AG09319 (cell line): ENCODE measurements at regions not wholly inside any gene's neighbourhood (a gene's known extent, or its start where the extent isn't known, plus 50 kb on each side); places are given as distances from the start of the nearest gene placed in this dataset.

Experiments
- DNase-seq: peaks from one replicate; pipeline ENCODE4 v3.0.0-alpha.2; 2010; ENCODE audit warnings: low read depth; ENCODE audit errors: extremely low read depth
- TF ChIP-seq, protein P1 (sequence below): IDR thresholded peaks from 2 replicates; pipeline ENCODE4 v1.5.1; 2011; ENCODE audit warnings: low read depth, mild to moderate bottlenecking, inconsistent platforms, low read length, moderate library complexity

DNA sequence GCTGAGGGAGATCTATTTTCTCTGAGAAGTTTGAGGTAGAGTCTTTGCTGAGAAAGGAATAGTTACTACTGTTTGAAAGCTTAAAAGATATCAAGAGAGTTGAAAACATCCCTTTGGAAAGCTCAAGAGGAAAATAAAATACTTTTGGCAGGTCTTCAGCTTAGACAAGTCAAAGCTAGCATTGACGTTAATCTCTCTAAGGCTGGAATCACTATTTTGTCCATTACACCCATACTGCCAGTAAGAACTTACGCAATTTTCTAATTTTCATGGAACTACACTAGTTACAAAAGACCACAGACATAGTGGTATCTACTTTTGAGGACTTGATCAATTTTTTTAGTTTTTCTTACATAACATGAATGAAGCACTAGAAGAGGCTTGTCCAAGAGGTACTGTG, 494.9 kb downstream of the PSAT1 start:
- DNase-seq = no peak
- TF ChIP-seq, protein P1, sequence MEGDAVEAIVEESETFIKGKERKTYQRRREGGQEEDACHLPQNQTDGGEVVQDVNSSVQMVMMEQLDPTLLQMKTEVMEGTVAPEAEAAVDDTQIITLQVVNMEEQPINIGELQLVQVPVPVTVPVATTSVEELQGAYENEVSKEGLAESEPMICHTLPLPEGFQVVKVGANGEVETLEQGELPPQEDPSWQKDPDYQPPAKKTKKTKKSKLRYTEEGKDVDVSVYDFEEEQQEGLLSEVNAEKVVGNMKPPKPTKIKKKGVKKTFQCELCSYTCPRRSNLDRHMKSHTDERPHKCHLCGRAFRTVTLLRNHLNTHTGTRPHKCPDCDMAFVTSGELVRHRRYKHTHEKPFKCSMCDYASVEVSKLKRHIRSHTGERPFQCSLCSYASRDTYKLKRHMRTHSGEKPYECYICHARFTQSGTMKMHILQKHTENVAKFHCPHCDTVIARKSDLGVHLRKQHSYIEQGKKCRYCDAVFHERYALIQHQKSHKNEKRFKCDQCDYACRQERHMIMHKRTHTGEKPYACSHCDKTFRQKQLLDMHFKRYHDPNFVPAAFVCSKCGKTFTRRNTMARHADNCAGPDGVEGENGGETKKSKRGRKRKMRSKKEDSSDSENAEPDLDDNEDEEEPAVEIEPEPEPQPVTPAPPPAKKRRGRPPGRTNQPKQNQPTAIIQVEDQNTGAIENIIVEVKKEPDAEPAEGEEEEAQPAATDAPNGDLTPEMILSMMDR = no peak

DNA sequence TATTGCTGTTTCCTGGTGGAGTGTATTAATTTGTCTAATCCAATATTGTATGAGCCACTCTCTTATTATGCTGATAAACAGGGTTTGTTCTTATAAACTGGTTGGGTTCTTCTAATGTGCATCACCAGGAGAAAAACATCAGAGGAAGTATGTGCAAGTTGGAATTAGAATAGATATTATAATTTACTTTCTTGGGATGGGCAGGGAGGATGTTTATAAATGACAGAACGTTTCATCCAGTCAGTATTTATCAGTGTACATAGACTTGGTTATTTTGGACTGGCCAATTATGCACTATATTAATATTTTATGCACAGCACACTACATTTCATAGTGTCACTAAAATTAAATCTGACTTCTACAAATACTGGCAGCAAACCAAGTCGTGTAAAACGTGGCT, 495.8 kb downstream of the PSAT1 start:
- TF ChIP-seq, protein P1 = no peak
- no peak for DNase-seq

DNA sequence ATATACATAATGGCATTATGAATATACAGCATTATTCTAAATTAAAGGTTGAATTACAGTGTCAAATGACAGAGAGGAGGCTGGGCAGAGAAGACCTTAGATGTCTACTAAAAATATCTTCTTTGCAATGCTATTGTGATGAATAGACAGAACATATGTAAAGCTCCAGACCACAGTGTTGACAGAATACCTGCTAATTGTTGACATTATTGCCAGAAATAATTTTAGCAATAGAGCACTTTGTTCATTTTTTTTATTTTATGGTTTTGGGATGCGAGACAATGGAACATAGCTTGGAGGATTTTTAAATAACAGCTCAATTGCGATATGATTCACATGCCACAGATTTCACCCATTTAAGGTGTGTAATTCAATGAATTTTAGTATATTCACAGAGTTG, 508.8 kb downstream of the PSAT1 start:
- DNase-seq = no peak
- TF ChIP-seq, protein P1 = no peak

DNA sequence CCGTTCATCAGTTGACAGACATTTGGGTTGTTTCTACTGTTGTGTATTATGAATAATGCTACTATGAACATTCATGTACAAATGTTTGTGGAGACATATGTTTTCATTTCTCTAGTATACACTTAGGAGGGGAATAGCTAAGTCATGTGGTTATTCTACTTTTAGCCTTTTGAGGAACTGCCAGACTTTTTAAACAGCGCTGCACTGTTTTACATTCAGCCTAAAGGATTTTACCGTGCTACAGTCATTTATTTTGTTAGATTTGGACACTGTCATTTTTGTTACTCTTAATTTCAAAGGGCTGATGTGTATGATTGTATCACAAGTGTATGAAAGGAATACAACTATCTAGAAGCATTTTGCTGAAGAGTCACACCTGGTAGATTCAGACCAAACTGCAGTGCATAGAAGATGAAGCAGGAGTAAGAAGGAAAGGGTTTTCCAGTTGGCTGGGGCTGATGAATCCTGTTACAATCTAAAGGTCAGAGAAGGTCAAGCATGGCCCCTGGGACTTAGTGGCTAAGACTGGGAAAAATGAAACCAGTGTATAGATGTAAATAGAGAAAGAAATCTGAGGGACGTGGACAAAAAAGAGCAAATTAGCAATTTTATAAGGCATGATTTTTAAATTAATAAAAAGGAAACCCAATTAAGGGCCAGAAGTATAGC, 509.7 kb downstream of the PSAT1 start:
- TF ChIP-seq, protein P1 = no peak
- no peak for DNase-seq

DNA sequence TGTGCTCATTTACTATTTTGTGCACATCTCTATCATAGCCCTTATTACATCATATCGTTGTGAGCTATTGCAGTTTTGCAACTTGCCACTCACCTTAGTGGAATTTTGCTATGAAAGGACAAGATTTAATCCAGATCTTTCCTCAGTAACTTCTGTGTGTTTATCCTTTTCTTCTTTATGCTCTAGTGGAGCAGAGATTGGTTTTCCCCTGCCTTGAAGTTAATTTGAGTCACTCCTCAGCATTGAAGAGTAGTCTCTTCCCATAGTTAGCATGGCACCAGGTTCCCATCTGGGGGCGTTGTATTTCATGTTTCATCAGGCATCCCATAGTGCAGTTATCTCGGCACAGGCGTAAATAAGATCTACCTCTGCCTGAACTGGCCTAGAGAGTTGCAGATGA, 510.4 kb downstream of the PSAT1 start:
- DNase-seq = no peak
- TF ChIP-seq, protein P1 = no peak

DNA sequence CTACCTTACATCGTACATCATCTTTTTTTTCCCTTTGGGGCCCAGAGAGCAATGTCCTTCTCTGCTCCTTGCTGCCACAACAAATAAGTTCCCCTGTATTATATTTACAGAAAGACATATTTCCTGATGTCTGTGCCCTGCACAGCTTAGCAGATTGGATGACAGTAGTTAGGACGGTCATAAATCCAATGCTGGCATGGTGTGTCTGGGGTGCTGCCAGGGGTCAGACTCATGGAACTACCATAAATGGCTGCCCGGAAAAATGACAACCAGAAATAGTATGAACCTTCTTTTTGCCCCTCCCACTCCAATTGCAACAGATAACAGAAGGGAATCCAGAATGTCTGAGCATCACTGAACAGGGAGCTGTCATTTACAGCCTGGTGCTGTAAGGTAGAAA, 511.1 kb downstream of the PSAT1 start:
- DNase-seq = no peak
- TF ChIP-seq, protein P1 = no peak

DNA sequence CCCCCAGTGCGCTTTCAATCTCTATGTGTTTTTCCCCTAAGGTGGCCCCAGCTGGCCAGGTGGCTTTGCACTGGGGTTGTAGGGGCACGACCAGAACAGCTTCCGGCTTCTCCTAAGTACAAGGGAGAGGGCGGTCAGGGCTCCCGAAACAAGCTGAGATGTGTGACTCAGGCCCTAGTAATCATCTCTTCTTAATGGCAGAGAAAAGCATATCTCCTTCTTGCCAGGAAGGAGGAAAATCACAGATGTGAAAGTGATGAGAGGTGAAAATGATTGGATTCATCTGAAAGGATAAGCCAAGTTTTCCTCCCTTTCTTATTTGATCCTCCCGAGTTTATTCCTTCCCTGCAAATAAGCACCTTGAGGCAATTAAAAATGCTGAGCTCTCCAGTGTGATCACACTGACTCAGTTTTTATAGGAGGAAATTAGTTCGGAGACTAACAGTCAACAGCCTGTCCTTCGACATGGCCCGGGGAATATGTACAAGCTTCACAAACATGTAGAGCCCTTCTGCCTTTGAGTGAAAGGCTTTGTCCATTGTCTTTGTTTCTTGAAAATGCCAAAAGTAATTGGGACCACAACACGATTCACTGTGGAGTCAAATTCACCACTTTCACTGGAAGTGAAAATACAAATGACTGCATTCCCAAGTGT, 514.8 kb downstream of the PSAT1 start:
- no peak for DNase-seq

More for the DNA sequence above, 514.8 kb downstream of the PSAT1 start:
- TF ChIP-seq, protein P1 = no peak
